Stimulated activated CD8-positive, alpha-beta memory T cell treated with anti-CD3 and anti-CD28 coated beads, Interleukin-4, amount 100 ng/mL, for 4 hours (primary cell): ENCODE measurements at regions not wholly inside any gene's neighbourhood (a gene's known extent, or its start where the extent isn't known, plus 50 kb on each side); places are given as distances from the start of the nearest gene placed in this dataset.
"Not testable (repeated sequence)": the region's sequence is repeated elsewhere in the genome, so short reads cannot be mapped to it uniquely, and the experiment has no call there.

Experiments used
- DNase-seq, 2 donors: peaks; one replicate each; pipeline ENCODE4 v3.0.0-alpha.2; 2020; ENCODE audit warnings: low read depth in 2 of 2, low spot score in 1 of 2

GRCh38 chrX:78603908-78604307 lies 55.2 kb downstream of the RTL3 start:
- DNase-seq = no peak

- no peak for DNase-seq
Observed at GRCh38 chrX:78595901-78596502, 63.1 kb downstream of the RTL3 start.

GRCh38 chrX:78593701-78594100 lies 65.4 kb downstream of the RTL3 start:
- no peak for DNase-seq

DNA sequence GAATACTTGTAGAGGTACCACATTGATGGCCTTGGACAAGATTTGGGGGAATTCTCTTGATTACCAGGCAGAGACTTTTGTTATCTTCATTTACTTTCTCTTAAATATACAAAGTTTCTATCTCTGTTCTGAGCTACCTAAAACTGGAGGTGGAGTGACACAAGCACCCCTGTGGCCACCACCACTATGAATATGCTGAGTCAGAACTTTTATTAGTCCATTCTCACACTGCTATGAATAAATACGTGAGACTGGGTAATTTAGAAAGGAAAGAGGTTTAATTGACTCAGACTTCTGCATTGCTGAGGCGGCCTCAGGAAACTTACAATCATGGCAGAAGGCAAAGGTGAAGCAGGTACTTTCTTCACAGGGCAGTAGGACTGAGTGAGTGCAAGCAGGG lies 67.1 kb downstream of the RTL3 start:
- no peak for DNase-seq

- DNase-seq = no peak
Observed at GRCh38 chrX:78574306-78574705, 84.8 kb downstream of the RTL3 start.

GRCh38 chrX:78573630-78574029 lies 85.5 kb downstream of the RTL3 start:
- DNase-seq = no peak

- no peak for DNase-seq
Observed at GRCh38 chrX:78571849-78572248, 87.3 kb downstream of the RTL3 start.

GRCh38 chrX:78555401-78555980 lies 103.6 kb downstream of the RTL3 start:
- DNase-seq = no peak

DNA sequence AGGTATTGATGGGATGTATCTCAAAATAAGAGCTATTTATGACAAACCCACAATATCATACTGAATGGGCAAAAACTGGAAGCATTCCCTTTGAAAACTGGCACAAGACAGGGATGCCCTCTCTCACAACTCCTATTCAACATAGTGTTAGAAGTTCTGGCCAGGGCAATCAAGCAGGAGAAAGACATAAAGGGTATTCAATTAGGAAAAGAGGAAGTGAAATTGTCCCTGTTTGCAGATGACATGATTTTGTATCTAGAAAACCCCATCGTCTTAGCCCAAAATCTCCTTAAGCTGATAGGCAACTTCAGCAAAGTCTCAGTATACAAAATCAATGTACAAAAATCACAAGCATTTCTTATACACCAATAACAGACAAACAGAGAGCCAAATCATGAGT lies 106.5 kb downstream of the RTL3 start:
- not testable (repeated sequence) for DNase-seq

GRCh38 chrX:78548012-78548411 lies 111.1 kb downstream of the RTL3 start:
- DNase-seq = no peak

DNA sequence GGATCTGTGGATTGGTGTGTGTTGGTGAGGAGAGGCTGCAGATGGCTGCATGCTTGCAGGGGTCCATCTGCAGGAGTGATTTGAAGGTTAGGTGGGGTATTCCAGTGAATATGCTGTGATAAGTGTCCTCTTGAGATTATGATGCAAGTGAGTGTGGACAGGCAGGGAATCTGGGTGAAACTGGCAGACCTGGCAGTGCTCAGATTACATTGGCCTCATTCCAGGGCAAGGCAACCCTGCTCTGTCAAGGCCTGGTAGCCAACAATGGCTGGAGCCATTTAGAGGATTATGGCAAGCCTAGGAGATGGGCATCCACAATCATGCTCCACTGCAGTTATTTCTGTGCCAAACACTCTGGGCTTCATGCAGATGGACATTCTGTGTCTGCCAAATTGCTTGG lies 113.9 kb downstream of the RTL3 start:
- no peak for DNase-seq

- DNase-seq = no peak
Observed at GRCh38 chrX:78543281-78543680, 115.8 kb downstream of the RTL3 start.

DNA sequence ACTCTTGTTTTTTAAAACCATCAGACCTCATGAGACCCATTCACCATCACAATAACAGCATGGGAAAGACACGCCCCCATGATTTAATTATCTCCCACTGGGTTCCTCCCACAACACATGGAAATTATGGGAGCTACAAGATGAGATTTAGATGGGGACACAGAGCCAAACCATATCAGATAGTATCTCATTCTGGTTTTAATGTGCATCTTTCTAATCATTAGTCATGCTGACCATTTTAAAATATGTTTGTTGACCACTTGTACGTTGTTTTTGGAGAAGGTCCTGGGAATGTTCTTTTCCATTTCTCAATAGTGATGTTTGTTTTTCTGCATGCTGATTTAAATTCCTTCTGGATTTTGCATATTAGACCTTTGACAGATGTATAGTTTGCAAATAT lies 119.0 kb downstream of the RTL3 start:
- no peak for DNase-seq

DNA sequence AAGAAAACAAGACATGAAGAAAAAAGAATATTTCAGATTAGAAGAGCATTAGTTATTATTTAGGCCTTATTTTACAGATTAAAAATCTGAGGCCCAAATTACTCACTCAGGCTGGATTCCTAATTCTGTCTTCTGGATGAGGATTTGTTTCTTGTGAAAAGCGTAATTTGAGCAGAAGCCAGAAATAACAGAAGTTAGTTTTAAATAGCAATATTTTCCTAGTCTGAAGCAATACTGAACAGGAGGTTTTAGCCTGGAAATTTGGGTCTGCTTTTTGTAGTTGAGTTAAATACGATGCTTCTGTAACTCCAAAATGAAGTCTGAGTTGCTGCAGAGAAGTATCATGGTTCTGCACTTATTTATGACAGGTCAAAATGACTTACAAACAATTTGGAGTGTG lies 124.9 kb downstream of the RTL3 start:
- DNase-seq = no peak

- no peak for DNase-seq
Observed at GRCh38 chrX:78532363-78532762, 126.8 kb downstream of the RTL3 start.

- no peak for DNase-seq
Observed at GRCh38 chrX:78527818-78528217, 131.3 kb downstream of the RTL3 start.

- DNase-seq = no peak
Observed at GRCh38 chrX:78527263-78527662, 131.9 kb downstream of the RTL3 start.

DNA sequence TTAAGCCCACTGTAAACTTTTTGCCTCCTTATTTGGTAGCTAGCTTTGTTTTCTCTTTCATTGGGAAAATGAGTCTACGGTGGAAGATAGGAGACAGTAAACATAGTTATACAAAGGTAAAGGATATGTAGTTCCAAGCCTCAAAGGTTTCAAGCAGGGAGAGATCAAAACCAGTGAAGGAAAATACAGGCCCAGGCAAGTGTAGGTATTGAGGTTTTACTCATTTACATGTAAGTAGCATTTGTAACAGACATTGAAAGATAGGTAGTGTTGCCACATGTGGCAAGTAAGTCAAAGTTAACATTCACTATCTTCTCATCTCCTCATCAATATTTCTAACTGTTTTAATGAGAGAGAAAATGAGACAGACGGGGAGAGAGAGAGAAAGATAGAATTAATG lies 136.5 kb downstream of the RTL3 start:
- no peak for DNase-seq

GRCh38 chrX:78517124-78517523 lies 142.0 kb downstream of the RTL3 start:
- peak; percentile 1 to 17 for DNase-seq

DNA sequence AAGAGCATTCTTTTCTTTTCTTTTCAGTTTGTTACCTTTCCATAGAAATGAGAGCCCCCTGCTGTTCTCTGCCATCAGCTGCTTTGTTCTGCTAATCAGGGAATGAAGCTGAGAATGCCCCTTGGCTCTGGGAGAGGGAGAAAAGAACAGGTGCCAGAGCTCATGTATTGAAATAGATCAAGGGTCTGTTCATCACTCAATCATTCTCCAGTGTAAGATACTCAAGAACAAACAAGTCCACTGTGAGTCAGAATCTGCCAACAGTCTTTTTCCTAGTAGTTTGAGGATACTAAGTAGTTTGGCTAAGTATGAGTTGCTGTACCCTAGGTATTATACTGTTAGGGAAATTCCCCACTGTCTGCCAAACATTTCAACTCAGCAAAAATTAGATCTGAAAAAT lies 144.3 kb downstream of the RTL3 start:
- no peak for DNase-seq

DNA sequence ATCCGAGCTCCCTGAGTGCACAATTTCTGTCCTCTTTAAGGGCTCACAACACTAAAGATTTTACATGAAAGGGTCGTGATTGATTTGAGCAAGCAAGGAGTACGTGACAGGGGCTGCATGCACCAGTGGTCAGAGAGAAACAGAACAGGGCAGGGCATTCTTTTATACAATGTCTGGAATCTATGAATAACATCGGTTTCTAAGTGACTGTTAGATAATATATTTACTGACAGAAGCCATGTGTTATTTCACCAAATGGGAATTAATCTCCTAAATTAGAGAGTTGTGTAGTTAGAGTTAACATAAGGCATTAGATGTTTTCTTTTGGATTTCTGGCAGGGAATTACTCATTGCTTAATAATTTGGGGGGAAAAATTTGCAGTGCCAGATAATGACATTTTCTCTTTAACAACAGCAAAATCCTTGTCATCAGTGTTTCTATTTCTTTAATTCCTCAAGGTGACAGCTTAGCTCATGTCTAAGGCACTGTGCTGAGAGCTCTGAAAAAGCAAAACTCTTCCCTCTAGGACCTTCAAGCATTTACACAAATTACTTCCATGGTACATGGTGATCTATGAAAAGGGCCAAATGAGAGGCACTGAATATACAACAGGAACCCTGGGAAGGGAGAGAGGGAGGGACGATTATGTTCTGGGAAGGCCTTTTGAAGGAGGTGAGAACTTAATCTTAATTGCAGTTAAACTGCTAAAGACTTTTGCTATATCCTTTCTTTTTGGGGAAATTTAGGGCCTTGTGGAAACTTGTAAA lies 145.0 kb downstream of the RTL3 start:
- no peak for DNase-seq

DNA sequence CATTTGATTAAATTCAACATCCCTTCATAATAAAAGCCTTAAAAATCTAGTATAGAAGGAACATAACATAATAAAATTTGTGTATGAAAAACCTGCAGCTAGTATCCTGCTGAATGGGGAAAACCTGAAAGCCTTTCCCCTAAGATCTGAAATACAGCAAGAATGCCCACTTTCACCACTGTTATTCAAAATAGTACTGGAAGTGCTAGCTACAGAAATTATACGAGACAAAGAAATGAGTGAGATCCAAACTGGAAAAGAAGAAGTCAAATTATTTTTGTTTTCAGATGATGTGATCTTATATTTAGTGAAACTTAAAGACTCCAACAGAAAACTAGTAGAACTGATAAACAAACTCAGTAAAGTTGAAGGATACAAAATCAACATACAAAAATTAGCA lies 152.9 kb downstream of the RTL3 start:
- no peak for DNase-seq

- DNase-seq = no peak
Observed at GRCh38 chrX:78496483-78496882, 162.6 kb downstream of the RTL3 start.
